Thyroid gland (tissue), 4 donors: ENCODE measurements at regions not wholly inside any gene's neighbourhood (a gene's known extent, or its start where the extent isn't known, plus 50 kb on each side); places are given as distances from the start of the nearest gene placed in this dataset.

Experiments
- CTCF ChIP-seq, 6 experiments: fragments of 200-600 bp in 3 of 6; fragments of 450-650 bp in 3 of 6; sonication (generic) in 3 of 6; IDR thresholded peaks; one replicate each; pipeline ENCODE4 v1.5.1; 2016 to 2019; ENCODE audit warnings: antibody characterized with exemption in 6 of 6, mild to moderate bottlenecking in 2 of 6, inconsistent platforms in 1 of 6, moderate library complexity in 1 of 6
- POLR2A ChIP-seq, 2 donors: fragments of 450-650 bp; IDR thresholded peaks; one replicate each; pipeline ENCODE4 v1.6.1; 2017; ENCODE audit warnings: antibody characterized with exemption in 2 of 2, mild to moderate bottlenecking in 2 of 2, moderate library complexity in 1 of 2

- no peak for TF ChIP-seq POLR2A (IDR thresholded peaks at IDR 0.05)
- TF ChIP-seq CTCF (IDR thresholded peaks at IDR 0.05): no peak
Measured at GRCh38 chr12:24230061-24230701, 280.7 kb upstream of the SOX5 start.
